ENCODE measurements at regions not wholly inside any gene's neighbourhood (a gene's known extent, or its start where the extent isn't known, plus 50 kb on each side); places are given as distances from the start of the nearest gene placed in this dataset.

DNA sequence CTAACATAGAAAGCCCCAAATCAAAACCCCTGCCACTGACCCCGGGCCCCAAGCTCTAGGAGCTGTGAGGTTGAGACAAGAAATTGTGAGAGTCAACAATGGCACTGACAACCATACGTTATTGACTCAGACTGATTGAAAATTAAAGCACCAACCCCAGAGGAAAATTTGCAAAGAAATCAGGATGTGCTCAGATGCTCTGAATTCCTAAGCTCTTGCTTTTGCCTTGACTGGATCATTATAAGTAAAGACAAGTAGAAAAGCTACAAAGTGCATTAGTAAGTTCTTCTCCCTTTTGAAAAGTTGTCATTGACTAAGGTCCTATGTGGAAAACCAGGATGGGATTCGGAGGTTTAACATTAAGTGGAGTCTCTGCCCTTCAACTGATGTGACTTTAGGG is 130.2 kb downstream of the SAMD9 start:
- DNase-seq (ENCODE audit: low spot score), result no peak
- Histone ChIP-seq H3K36me3 (ENCODE audit: low read depth) (no peaks in the 10 kb centered on the region), H3K4me1 (ENCODE audit: insufficient read depth, poor library complexity, severe bottlenecking) (peaks cover 4% of the 10 kb centered on the region), H3K4me3 (ENCODE audit: severe bottlenecking) (no peak overlapping the region), H3K9me3 (ENCODE audit: severe bottlenecking) (no peaks in the 10 kb centered on the region), H3K27me3 (ENCODE audit: insufficient read depth, poor library complexity, severe bottlenecking) (no peaks in the 10 kb centered on the region), H3K27ac (ENCODE audit: poor library complexity, severe bottlenecking) (peak overlapping the region; percentile 36)
- no peak for ATAC-seq (ENCODE audit: low read depth)
- TF ChIP-seq, protein P1, sequence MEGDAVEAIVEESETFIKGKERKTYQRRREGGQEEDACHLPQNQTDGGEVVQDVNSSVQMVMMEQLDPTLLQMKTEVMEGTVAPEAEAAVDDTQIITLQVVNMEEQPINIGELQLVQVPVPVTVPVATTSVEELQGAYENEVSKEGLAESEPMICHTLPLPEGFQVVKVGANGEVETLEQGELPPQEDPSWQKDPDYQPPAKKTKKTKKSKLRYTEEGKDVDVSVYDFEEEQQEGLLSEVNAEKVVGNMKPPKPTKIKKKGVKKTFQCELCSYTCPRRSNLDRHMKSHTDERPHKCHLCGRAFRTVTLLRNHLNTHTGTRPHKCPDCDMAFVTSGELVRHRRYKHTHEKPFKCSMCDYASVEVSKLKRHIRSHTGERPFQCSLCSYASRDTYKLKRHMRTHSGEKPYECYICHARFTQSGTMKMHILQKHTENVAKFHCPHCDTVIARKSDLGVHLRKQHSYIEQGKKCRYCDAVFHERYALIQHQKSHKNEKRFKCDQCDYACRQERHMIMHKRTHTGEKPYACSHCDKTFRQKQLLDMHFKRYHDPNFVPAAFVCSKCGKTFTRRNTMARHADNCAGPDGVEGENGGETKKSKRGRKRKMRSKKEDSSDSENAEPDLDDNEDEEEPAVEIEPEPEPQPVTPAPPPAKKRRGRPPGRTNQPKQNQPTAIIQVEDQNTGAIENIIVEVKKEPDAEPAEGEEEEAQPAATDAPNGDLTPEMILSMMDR (IDR thresholded peaks at IDR 0.05; ENCODE audit: poor library complexity, severe bottlenecking), result no peak

- peaks cover 4% of the 10 kb centered on the region for H3K4me1 ChIP-seq (ENCODE audit: insufficient read depth, poor library complexity, severe bottlenecking)
- TF ChIP-seq, protein P1 (IDR thresholded peaks at IDR 0.05; ENCODE audit: poor library complexity, severe bottlenecking), result no peak
- peak overlapping the region; percentile 36 for H3K27ac ChIP-seq (ENCODE audit: poor library complexity, severe bottlenecking)
- no peaks in the 10 kb centered on the region for H3K36me3 ChIP-seq (ENCODE audit: low read depth)
- no peak overlapping the region for H3K4me3 ChIP-seq (ENCODE audit: severe bottlenecking)
- ATAC-seq (ENCODE audit: low read depth) (no peak), DNase-seq (ENCODE audit: low spot score) (no peak)
- no peaks in the 10 kb centered on the region for H3K9me3 ChIP-seq (ENCODE audit: severe bottlenecking)
- no peaks in the 10 kb centered on the region for H3K27me3 ChIP-seq (ENCODE audit: insufficient read depth, poor library complexity, severe bottlenecking)
Measured at GRCh38 chr7:92987095-92987494, 130.7 kb downstream of the SAMD9 start.

GRCh38 chr7:92982928-92983327 is 134.9 kb downstream of the SAMD9 start:
- DNase-seq (ENCODE audit: low spot score), result no peak
- TF ChIP-seq, protein P1 (IDR thresholded peaks at IDR 0.05; ENCODE audit: poor library complexity, severe bottlenecking), result no peak
- Histone ChIP-seq H3K4me1 (ENCODE audit: insufficient read depth, poor library complexity, severe bottlenecking) (peaks cover 3% of the 10 kb centered on the region), H3K27ac (ENCODE audit: poor library complexity, severe bottlenecking) (no peak overlapping the region), H3K27me3 (ENCODE audit: insufficient read depth, poor library complexity, severe bottlenecking) (no peaks in the 10 kb centered on the region), H3K4me3 (ENCODE audit: severe bottlenecking) (no peak overlapping the region), H3K36me3 (ENCODE audit: low read depth) (no peaks in the 10 kb centered on the region), H3K9me3 (ENCODE audit: severe bottlenecking) (no peaks in the 10 kb centered on the region)
- ATAC-seq (ENCODE audit: low read depth), result no peak

GRCh38 chr7:92976931-92977330 is 140.6 kb upstream of the CDK6 start:
- DNase-seq (ENCODE audit: low spot score) (no peak), ATAC-seq (ENCODE audit: low read depth) (no peak)
- Histone ChIP-seq H3K4me1 (ENCODE audit: insufficient read depth, poor library complexity, severe bottlenecking) (peaks cover 16% of the 10 kb centered on the region), H3K9me3 (ENCODE audit: severe bottlenecking) (no peaks in the 10 kb centered on the region), H3K4me3 (ENCODE audit: severe bottlenecking) (no peak overlapping the region), H3K36me3 (ENCODE audit: low read depth) (no peaks in the 10 kb centered on the region), H3K27ac (ENCODE audit: poor library complexity, severe bottlenecking) (no peak overlapping the region), H3K27me3 (ENCODE audit: insufficient read depth, poor library complexity, severe bottlenecking) (no peaks in the 10 kb centered on the region)
- TF ChIP-seq, protein P1 (IDR thresholded peaks at IDR 0.05; ENCODE audit: poor library complexity, severe bottlenecking), result no peak

DNA sequence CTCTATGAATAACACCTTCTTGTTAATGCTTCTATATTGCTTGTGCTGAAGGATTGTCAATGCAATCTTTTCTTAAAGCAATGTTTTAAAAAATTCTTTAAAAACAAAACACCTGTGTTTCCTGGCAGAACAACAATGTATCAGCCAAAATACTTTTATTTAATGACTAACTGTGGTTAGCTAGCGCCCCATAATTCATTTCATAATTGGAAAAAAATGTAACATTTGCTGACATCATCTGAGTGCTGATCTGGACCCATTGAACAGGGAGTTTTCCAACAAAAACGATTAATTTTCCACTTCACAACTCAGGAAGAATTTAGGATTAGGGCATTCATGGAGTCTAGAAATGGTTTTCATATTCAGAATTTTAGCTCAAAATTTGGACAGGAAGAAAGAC is 137.6 kb upstream of the CDK6 start:
- no peaks in the 10 kb centered on the region for H3K27me3 ChIP-seq (ENCODE audit: insufficient read depth, poor library complexity, severe bottlenecking)
- H3K4me1 ChIP-seq (ENCODE audit: insufficient read depth, poor library complexity, severe bottlenecking), result peaks cover 16% of the 10 kb centered on the region
- peak; percentile 70; the same call in 2 of the 3 replicates for ATAC-seq (ENCODE audit: low read depth)
- no peaks in the 10 kb centered on the region for H3K9me3 ChIP-seq (ENCODE audit: severe bottlenecking)
- no peaks in the 10 kb centered on the region for H3K36me3 ChIP-seq (ENCODE audit: low read depth)
- H3K4me3 ChIP-seq (ENCODE audit: severe bottlenecking), result no peak overlapping the region
- TF ChIP-seq, protein P1 (IDR thresholded peaks at IDR 0.05; ENCODE audit: poor library complexity, severe bottlenecking), result no peak
- DNase-seq (ENCODE audit: low spot score), result no peak
- H3K27ac ChIP-seq (ENCODE audit: poor library complexity, severe bottlenecking), result peak overlapping the region; percentile 43

All from RWPE2 (cell line).